Caco-2 (cell line): ENCODE measurements at regions not wholly inside any gene's neighbourhood (a gene's known extent, or its start where the extent isn't known, plus 50 kb on each side); places are given as distances from the start of the nearest gene placed in this dataset.

Experiments used
- BruUV-seq: library from RNA; stranded (reverse); fragments of 400-500 nt; replicated peaks from 2 replicates; lab custom pipeline; 2021; lab: Mats Ljungman, UMichigan
- CTCF ChIA-PET: fragments of 300-600 bp; sonication (Branson Sonifier 250); formaldehyde crosslinking; loops from one replicate; lab custom pipeline; 2022; ENCODE audit warnings: antibody characterized with exemption; lab: Charles Lee
- POLR2A ChIA-PET: fragments of 300-600 bp; sonication (Branson Sonifier 250); formaldehyde crosslinking; loops from one replicate; lab custom pipeline; 2022; ENCODE audit warnings: antibody characterized with exemption; lab: Charles Lee
- DNase-seq, 2 experiments: peaks; one replicate each; pipeline versions ENCODE4 v3.0.0 to v3.0.0-alpha.2; 2020 to 2022
- H3K27me3 ChIP-seq: replicated peaks from 2 replicates; pipeline ENCODE4 v1.6.0; 2011; ENCODE audit warnings: low read length; ENCODE audit not compliant: control insufficient read depth, insufficient read depth
- H3K36me3 ChIP-seq: 2 replicates; pipeline ENCODE4 v1.5.1; 2011; ENCODE audit warnings: low read length; ENCODE audit not compliant: control insufficient read depth, insufficient read depth
- H3K4me1 ChIP-seq: fragments of 250-450 bp; sonication (Bioruptor Pico); 2 replicates; pipeline ENCODE4 v1.5.1; 2020; ENCODE audit warnings: mild to moderate bottlenecking
- H3K4me3 ChIP-seq: 2 replicates; pipeline ENCODE4 v1.5.1; 2011; ENCODE audit warnings: low read depth, mild to moderate bottlenecking, control low read depth, low read length
- H3K9me3 ChIP-seq: fragments of 250-450 bp; sonication (Bioruptor Pico); 2 replicates; pipeline ENCODE4 v1.5.1; 2020; ENCODE audit warnings: mild to moderate bottlenecking, moderate library complexity
- H3K27ac Mint-ChIP-seq: one replicate; pipeline ENCODE4 v1.8.0; 2022; ENCODE audit warnings: mixed read lengths; ENCODE audit not compliant: unreplicated experiment
- H3K27me3 Mint-ChIP-seq: one replicate; pipeline ENCODE4 v1.8.0; 2022; ENCODE audit warnings: mixed read lengths; ENCODE audit not compliant: insufficient read depth, unreplicated experiment
- H3K36me3 Mint-ChIP-seq: one replicate; pipeline ENCODE4 v1.8.0; 2022; ENCODE audit warnings: mild to moderate bottlenecking, mixed read lengths; ENCODE audit not compliant: insufficient read depth, unreplicated experiment
- H3K4me1 Mint-ChIP-seq: one replicate; pipeline ENCODE4 v1.8.0; 2022; ENCODE audit warnings: low read depth, mixed read lengths; ENCODE audit not compliant: unreplicated experiment
- H3K4me3 Mint-ChIP-seq: one replicate; pipeline ENCODE4 v1.8.0; 2022; ENCODE audit warnings: mild to moderate bottlenecking, moderate library complexity, mixed read lengths; ENCODE audit not compliant: unreplicated experiment
- H3K9me3 Mint-ChIP-seq: one replicate; pipeline ENCODE4 v1.8.0; 2022; ENCODE audit warnings: mixed read lengths; ENCODE audit not compliant: unreplicated experiment
- intact Hi-C: fragments of 100-400 bp; cut with micrococcal nuclease; formaldehyde crosslinking; loops from one replicate; pipeline ENCODE4 v1.10.0; 2022; ENCODE audit not compliant: unreplicated experiment
- TF ChIP-seq, protein P1 (sequence below), 2 experiments: fragments of 200-600 bp in 1 of 2; IDR thresholded peaks; 1 replicate in 1 of 2; 2 replicates in 1 of 2; pipeline versions ENCODE4 v1.5.1 to v1.8.0; 2011 to 2022; ENCODE audit warnings: antibody characterized with exemption in 1 of 2, control low read depth in 1 of 2, inconsistent platforms in 1 of 2, low read depth in 1 of 2, low read length in 1 of 2, mild to moderate bottlenecking in 1 of 2, moderate library complexity in 1 of 2; ENCODE audit not compliant: insufficient read depth in 1 of 2, severe bottlenecking in 1 of 2, unreplicated experiment in 1 of 2

- Mint-ChIP-seq H3K36me3 (no peaks in the 10 kb centered on the region), H3K27ac (peak overlapping the region; percentile 45), H3K4me3 (no peak overlapping the region), H3K4me1 (peaks cover 23% of the 10 kb centered on the region), H3K9me3 (peaks cover 8% of the 10 kb centered on the region), H3K27me3 (no peaks in the 10 kb centered on the region)
- Histone ChIP-seq H3K4me3 (no peak overlapping the region), H3K27me3 (no peaks in the 10 kb centered on the region), H3K9me3 (no peaks in the 10 kb centered on the region), H3K36me3 (no peaks in the 10 kb centered on the region; the same call in 1 of the 2 replicates), H3K4me1 (peaks cover 15% of the 10 kb centered on the region)
- intact Hi-C loops = no loop called here
- ChIA-PET CTCF (no interaction called here), POLR2A (no interaction called here)
- no peak for DNase-seq
- no TSS peak for BruUV-seq
- TF ChIP-seq, protein P1, sequence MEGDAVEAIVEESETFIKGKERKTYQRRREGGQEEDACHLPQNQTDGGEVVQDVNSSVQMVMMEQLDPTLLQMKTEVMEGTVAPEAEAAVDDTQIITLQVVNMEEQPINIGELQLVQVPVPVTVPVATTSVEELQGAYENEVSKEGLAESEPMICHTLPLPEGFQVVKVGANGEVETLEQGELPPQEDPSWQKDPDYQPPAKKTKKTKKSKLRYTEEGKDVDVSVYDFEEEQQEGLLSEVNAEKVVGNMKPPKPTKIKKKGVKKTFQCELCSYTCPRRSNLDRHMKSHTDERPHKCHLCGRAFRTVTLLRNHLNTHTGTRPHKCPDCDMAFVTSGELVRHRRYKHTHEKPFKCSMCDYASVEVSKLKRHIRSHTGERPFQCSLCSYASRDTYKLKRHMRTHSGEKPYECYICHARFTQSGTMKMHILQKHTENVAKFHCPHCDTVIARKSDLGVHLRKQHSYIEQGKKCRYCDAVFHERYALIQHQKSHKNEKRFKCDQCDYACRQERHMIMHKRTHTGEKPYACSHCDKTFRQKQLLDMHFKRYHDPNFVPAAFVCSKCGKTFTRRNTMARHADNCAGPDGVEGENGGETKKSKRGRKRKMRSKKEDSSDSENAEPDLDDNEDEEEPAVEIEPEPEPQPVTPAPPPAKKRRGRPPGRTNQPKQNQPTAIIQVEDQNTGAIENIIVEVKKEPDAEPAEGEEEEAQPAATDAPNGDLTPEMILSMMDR (IDR thresholded peaks at IDR 0.05; ENCODE audit: insufficient read depth in 1 of 2, low read depth in 1 of 2, low read length in 1 of 2, severe bottlenecking in 1 of 2, unreplicated experiment in 1 of 2) = no peak
Observed at GRCh38 chr3:193945143-193945542, 190.8 kb upstream of the HES1 start.

DNA sequence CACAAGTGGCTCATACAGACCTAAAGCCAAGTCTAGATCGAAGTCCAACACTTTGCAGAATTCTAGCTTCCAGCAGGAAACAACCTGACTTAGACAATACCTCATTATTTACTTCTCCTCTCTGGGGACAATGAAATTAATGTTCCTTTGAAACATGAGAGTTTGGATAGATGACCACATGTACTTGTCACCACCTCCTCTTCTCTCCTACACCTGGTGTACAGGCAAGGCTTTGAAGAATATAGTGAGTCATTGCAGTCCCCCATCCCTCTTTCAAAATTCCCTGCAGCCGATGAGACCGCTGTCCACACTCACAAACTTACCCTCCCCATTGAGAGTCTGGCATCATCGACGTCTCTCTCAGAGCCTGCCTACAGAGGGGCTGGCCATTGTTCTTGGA lies 189.0 kb upstream of the HES1 start:
- no peak overlapping the region for H3K4me3 ChIP-seq
- no TSS peak for BruUV-seq
- no peak overlapping the region for H3K27ac Mint-ChIP-seq

GRCh38 chr3:193947596-193947995 lies 188.4 kb upstream of the HES1 start:
- Histone ChIP-seq H3K9me3 (no peaks in the 10 kb centered on the region), H3K4me3 (no peak overlapping the region), H3K27me3 (no peaks in the 10 kb centered on the region), H3K36me3 (no peaks in the 10 kb centered on the region; the same call in 1 of the 2 replicates), H3K4me1 (peaks cover 14% of the 10 kb centered on the region)
- CTCF ChIA-PET = no interaction called here
- H3K4me3 Mint-ChIP-seq = no peak overlapping the region
- TF ChIP-seq, protein P1 (IDR thresholded peaks at IDR 0.05; ENCODE audit: insufficient read depth in 1 of 2, low read depth in 1 of 2, low read length in 1 of 2, severe bottlenecking in 1 of 2, unreplicated experiment in 1 of 2) = no peak
- no peak overlapping the region for H3K27ac Mint-ChIP-seq
- peaks cover 17% of the 10 kb centered on the region for H3K4me1 Mint-ChIP-seq
- peaks cover 8% of the 10 kb centered on the region for H3K9me3 Mint-ChIP-seq
- H3K27me3 Mint-ChIP-seq = no peaks in the 10 kb centered on the region
- DNase-seq = no peak
- intact Hi-C loops = no loop called here
- H3K36me3 Mint-ChIP-seq = no peaks in the 10 kb centered on the region
- no TSS peak for BruUV-seq
- POLR2A ChIA-PET = no interaction called here

More for the DNA sequence above, 189.0 kb upstream of the HES1 start:
- Mint-ChIP-seq H3K4me3 (no peak overlapping the region), H3K9me3 (peaks cover 8% of the 10 kb centered on the region), H3K36me3 (no peaks in the 10 kb centered on the region), H3K27me3 (no peaks in the 10 kb centered on the region), H3K4me1 (peaks cover 17% of the 10 kb centered on the region)
- no peaks in the 10 kb centered on the region for H3K27me3 ChIP-seq
- TF ChIP-seq, protein P1 (IDR thresholded peaks at IDR 0.05; ENCODE audit: insufficient read depth in 1 of 2, low read depth in 1 of 2, low read length in 1 of 2, severe bottlenecking in 1 of 2, unreplicated experiment in 1 of 2) = no peak
- intact Hi-C loops = no loop called here
- no peak for DNase-seq
- peaks cover 15% of the 10 kb centered on the region for H3K4me1 ChIP-seq
- ChIA-PET POLR2A (no interaction called here), CTCF (no interaction called here)
- no peaks in the 10 kb centered on the region for H3K9me3 ChIP-seq
- H3K36me3 ChIP-seq = no peaks in the 10 kb centered on the region; the same call in 1 of the 2 replicates
